Brain microvascular endothelial cell (primary cell): ENCODE measurements at regions not wholly inside any gene's neighbourhood (a gene's known extent, or its start where the extent isn't known, plus 50 kb on each side); places are given as distances from the start of the nearest gene placed in this dataset.
A peak's percentile ranks its signal among the peaks of the same experiment; 100 is the strongest.

Experiments
- DNase-seq: peaks from one replicate; pipeline ENCODE4 v3.0.0-alpha.2; 2020
- H3K27ac ChIP-seq: fragments of 250-450 bp; sonication (Bioruptor Pico); 2 replicates; pipeline ENCODE4 v1.5.1; 2020; ENCODE audit warnings: mild to moderate bottlenecking, moderate library complexity
- H3K27me3 ChIP-seq: fragments of 250-450 bp; sonication (Bioruptor Pico); replicated peaks from 2 replicates; pipeline ENCODE4 v1.5.1; 2020; ENCODE audit warnings: mild to moderate bottlenecking
- H3K36me3 ChIP-seq: fragments of 250-450 bp; sonication (Bioruptor Pico); replicated peaks from 2 replicates; pipeline ENCODE4 v1.5.1; 2020; ENCODE audit warnings: mild to moderate bottlenecking
- H3K4me3 ChIP-seq: 2 replicates; pipeline ENCODE4 v1.5.1; 2011; ENCODE audit warnings: low read depth, mild to moderate bottlenecking, control low read depth, low read length, moderate library complexity
- CTCF ChIP-seq: IDR thresholded peaks from 2 replicates; pipeline ENCODE4 v1.5.1; 2011; ENCODE audit warnings: low read depth, mild to moderate bottlenecking, moderate library complexity, low read length, control low read depth, inconsistent platforms; ENCODE audit errors: missing control alignments
- in situ Hi-C: cut with HindIII; loops from 2 replicates; pipeline ENCODE4 v1.10.0; 2017; ENCODE audit warnings: low sequenced_read_pairs, low pct_ligation_motif_present

GRCh38 chr1:59152511-59152910 is 144.4 kb upstream of the FGGY start:
- in situ Hi-C loops: no loop called here
- TF ChIP-seq CTCF: no peak
- DNase-seq: no peak
- Histone ChIP-seq H3K36me3 (no peaks in the 10 kb centered on the region), H3K4me3 (no peak overlapping the region), H3K27me3 (no peaks in the 10 kb centered on the region), H3K27ac (no peak overlapping the region)

GRCh38 chr1:59154401-59154800 is 142.5 kb upstream of the FGGY start:
- H3K27me3 ChIP-seq: no peaks in the 10 kb centered on the region
- no peak for DNase-seq
- H3K36me3 ChIP-seq: no peaks in the 10 kb centered on the region
- no peak overlapping the region for H3K4me3 ChIP-seq
- TF ChIP-seq CTCF: no peak
- no peak overlapping the region for H3K27ac ChIP-seq
- in situ Hi-C loops: no loop called here

- DNase-seq: no peak
- H3K27me3 ChIP-seq: no peaks in the 10 kb centered on the region
- H3K36me3 ChIP-seq: no peaks in the 10 kb centered on the region
- H3K27ac ChIP-seq: no peak overlapping the region
- in situ Hi-C loops: no loop called here
- TF ChIP-seq CTCF: no peak
- no peak overlapping the region for H3K4me3 ChIP-seq
These were observed 141.5 kb upstream of the FGGY start for GRCh38 chr1:59155351-59155750.

GRCh38 chr1:59156051-59156450 is 140.8 kb upstream of the FGGY start:
- no peak for DNase-seq
- H3K36me3 ChIP-seq: no peaks in the 10 kb centered on the region
- no peak overlapping the region for H3K27ac ChIP-seq
- in situ Hi-C loops: no loop called here
- TF ChIP-seq CTCF: no peak
- no peak overlapping the region for H3K4me3 ChIP-seq
- H3K27me3 ChIP-seq: no peaks in the 10 kb centered on the region

GRCh38 chr1:59156526-59157199 is 140.2 kb upstream of the FGGY start:
- Histone ChIP-seq H3K36me3 (no peaks in the 10 kb centered on the region), H3K27me3 (no peaks in the 10 kb centered on the region), H3K4me3 (no peak overlapping the region), H3K27ac (peak overlapping the region; percentile 3)
- DNase-seq: peak; percentile 75
- TF ChIP-seq CTCF: no peak
- in situ Hi-C loops: no loop called here

- H3K27me3 ChIP-seq: no peaks in the 10 kb centered on the region
- in situ Hi-C loops: no loop called here
- no peak for DNase-seq
- no peak overlapping the region for H3K27ac ChIP-seq
- no peak overlapping the region for H3K4me3 ChIP-seq
- no peaks in the 10 kb centered on the region for H3K36me3 ChIP-seq
- TF ChIP-seq CTCF: no peak
These were observed 138.6 kb upstream of the FGGY start for GRCh38 chr1:59158321-59158720.
